Peyer's patch (tissue), 4 donors: ENCODE measurements at regions not wholly inside any gene's neighbourhood (a gene's known extent, or its start where the extent isn't known, plus 50 kb on each side); places are given as distances from the start of the nearest gene placed in this dataset.

Source experiments
- DNase-seq, 3 donors: peaks; one replicate each; pipeline ENCODE4 v3.0.0-alpha.2; 2017 to 2019
- H3K27ac ChIP-seq, 4 donors: fragments of 200-600 bp; sonication (generic); one replicate each; pipeline ENCODE4 v1.5.1; 2016 to 2019
- H3K27me3 ChIP-seq, 2 donors: fragments of 200-600 bp; sonication (generic); one replicate each; pipeline ENCODE4 v1.5.1; 2019
- H3K36me3 ChIP-seq, 3 donors: fragments of 200-600 bp; sonication (generic); one replicate each; pipeline ENCODE4 v1.5.1; 2016 to 2019
- H3K4me1 ChIP-seq, 4 donors: fragments of 200-600 bp; sonication (generic); one replicate each; pipeline ENCODE4 v1.5.1; 2016 to 2019
- H3K4me3 ChIP-seq, 4 donors: fragments of 200-600 bp; sonication (generic); 1 replicate in 3 of 4; 2 replicates in 1 of 4; pipeline ENCODE4 v1.5.1; 2016 to 2019; ENCODE audit warnings: mild to moderate bottlenecking in 1 of 4
- H3K9me3 ChIP-seq, 4 donors: fragments of 200-600 bp; sonication (generic); one replicate each; pipeline ENCODE4 v1.5.1; 2016 to 2019; ENCODE audit warnings: mild to moderate bottlenecking in 1 of 4
- POLR2A ChIP-seq, 2 donors: fragments of 450-650 bp; IDR thresholded peaks; one replicate each; pipeline ENCODE4 v1.5.1; 2017; ENCODE audit warnings: antibody characterized with exemption in 2 of 2, mild to moderate bottlenecking in 2 of 2, moderate library complexity in 2 of 2
- TF ChIP-seq, protein P1 (sequence below), 6 experiments: fragments of 450-650 bp in 4 of 6; fragments of 200-600 bp in 2 of 6; sonication (generic) in 1 of 6; IDR thresholded peaks; one replicate each; pipeline ENCODE4 v1.5.1; 2017 to 2019; ENCODE audit warnings: antibody characterized with exemption in 6 of 6, mild to moderate bottlenecking in 3 of 6, moderate library complexity in 1 of 6

DNA sequence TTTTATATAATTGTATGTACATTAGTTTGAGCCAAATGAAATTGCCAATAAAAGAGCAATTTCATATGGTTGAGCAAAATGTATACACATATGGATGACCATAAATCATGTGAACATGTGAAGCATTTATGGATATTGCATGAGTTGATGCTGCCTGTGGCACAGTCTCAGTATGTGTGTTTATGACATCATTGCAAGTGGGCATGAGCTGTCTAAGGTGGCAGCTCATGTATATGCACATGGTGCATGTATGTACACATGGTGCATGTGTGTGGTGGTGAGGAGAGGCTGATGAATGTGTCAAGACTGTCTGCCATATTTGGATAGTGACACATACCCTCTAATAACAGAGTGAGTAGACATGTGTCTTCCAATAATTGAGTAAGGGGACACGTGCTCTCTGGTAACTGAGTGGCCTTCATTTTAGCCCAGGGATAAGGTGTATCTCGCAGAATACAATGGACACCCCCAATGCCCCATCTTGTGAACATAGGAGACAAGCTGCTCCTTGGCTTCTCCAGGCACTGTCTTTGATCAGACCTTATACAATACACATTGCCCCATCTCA, 208.8 kb downstream of the DHX35 start:
- Histone ChIP-seq H3K27ac (no peak overlapping the region), H3K27me3 (no peaks in the 10 kb centered on the region), H3K9me3 (no peaks in the 10 kb centered on the region), H3K36me3 (no peaks in the 10 kb centered on the region), H3K4me1 (no peaks in the 10 kb centered on the region), H3K4me3 (no peak overlapping the region)
- TF ChIP-seq, protein P1, sequence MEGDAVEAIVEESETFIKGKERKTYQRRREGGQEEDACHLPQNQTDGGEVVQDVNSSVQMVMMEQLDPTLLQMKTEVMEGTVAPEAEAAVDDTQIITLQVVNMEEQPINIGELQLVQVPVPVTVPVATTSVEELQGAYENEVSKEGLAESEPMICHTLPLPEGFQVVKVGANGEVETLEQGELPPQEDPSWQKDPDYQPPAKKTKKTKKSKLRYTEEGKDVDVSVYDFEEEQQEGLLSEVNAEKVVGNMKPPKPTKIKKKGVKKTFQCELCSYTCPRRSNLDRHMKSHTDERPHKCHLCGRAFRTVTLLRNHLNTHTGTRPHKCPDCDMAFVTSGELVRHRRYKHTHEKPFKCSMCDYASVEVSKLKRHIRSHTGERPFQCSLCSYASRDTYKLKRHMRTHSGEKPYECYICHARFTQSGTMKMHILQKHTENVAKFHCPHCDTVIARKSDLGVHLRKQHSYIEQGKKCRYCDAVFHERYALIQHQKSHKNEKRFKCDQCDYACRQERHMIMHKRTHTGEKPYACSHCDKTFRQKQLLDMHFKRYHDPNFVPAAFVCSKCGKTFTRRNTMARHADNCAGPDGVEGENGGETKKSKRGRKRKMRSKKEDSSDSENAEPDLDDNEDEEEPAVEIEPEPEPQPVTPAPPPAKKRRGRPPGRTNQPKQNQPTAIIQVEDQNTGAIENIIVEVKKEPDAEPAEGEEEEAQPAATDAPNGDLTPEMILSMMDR (IDR thresholded peaks at IDR 0.05) = no peak
- no peak for TF ChIP-seq POLR2A (IDR thresholded peaks at IDR 0.05)
- no peak for DNase-seq

DNA sequence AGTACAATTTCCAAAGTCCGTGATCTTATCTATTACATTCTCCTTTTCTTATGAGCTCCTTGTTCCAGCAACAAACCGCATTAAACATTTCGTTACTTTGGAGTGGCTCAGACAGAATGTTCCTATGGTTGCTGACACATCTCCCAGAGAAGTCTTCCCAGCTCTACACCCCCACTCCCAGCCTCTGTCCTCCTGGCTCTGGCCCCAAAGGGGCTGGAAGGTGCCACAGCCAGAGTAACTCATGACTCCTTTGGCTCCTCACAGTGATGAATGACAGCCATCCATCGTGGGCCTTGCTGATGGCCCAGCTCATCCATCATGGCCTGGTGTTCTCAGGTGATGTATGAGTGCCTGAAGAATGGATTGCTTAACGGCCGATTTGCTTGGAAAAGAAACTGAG, 203.0 kb downstream of the DHX35 start:
- Histone ChIP-seq H3K9me3 (no peaks in the 10 kb centered on the region), H3K27ac (no peak overlapping the region), H3K4me1 (no peaks in the 10 kb centered on the region), H3K4me3 (no peak overlapping the region), H3K36me3 (no peaks in the 10 kb centered on the region), H3K27me3 (no peaks in the 10 kb centered on the region)
- TF ChIP-seq POLR2A (IDR thresholded peaks at IDR 0.05) = no peak
- TF ChIP-seq, protein P1 (IDR thresholded peaks at IDR 0.05) = no peak
- DNase-seq = no peak

DNA sequence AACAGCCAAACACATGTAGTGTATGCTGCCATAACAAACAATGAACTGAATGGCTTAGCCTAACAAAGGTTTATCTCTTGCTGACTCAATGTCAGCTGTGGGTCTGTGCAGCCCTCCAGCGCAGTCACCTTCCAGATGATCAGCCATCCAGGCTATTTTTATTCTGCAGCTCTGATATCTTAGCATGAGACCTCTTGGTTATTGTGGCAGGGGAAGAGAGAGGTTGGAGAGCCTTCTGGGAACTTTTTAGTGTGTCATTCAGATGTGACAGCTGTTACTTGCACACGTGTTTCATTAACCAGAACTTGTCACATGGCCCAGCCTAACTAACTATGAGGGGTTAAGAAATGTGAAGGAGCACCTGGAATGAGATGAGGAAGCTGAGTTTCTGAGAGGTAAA, 202.5 kb downstream of the DHX35 start:
- no peaks in the 10 kb centered on the region for H3K27me3 ChIP-seq
- no peaks in the 10 kb centered on the region for H3K9me3 ChIP-seq
- H3K27ac ChIP-seq = no peak overlapping the region
- no peak for DNase-seq
- no peaks in the 10 kb centered on the region for H3K4me1 ChIP-seq
- H3K4me3 ChIP-seq = no peak overlapping the region
- TF ChIP-seq POLR2A (IDR thresholded peaks at IDR 0.05) = no peak
- TF ChIP-seq, protein P1 (IDR thresholded peaks at IDR 0.05) = no peak
- no peaks in the 10 kb centered on the region for H3K36me3 ChIP-seq

DNA sequence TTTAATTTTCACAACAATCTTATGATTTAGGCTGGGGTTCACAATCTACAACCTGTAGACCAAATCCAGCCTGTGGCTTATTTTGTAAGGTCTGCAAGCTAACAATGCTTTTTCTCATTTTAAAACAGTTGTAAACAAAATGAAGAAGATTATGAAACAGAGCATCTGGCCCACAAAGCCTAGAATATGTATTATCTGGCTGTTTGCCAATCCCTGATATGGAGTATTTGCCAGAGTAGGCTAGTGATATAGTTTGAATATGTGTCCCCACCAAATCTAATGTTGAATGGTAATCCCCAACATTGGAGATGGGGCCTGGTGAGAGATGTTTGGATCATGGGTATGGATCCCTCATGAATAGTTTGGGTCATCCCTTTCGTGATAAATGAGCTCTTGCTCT, 201.8 kb downstream of the DHX35 start:
- Histone ChIP-seq H3K27ac (no peak overlapping the region), H3K36me3 (no peaks in the 10 kb centered on the region), H3K4me3 (no peak overlapping the region), H3K4me1 (no peaks in the 10 kb centered on the region), H3K27me3 (no peaks in the 10 kb centered on the region), H3K9me3 (no peaks in the 10 kb centered on the region)
- DNase-seq = no peak
- no peak for TF ChIP-seq POLR2A (IDR thresholded peaks at IDR 0.05)
- TF ChIP-seq, protein P1 (IDR thresholded peaks at IDR 0.05) = no peak

DNA sequence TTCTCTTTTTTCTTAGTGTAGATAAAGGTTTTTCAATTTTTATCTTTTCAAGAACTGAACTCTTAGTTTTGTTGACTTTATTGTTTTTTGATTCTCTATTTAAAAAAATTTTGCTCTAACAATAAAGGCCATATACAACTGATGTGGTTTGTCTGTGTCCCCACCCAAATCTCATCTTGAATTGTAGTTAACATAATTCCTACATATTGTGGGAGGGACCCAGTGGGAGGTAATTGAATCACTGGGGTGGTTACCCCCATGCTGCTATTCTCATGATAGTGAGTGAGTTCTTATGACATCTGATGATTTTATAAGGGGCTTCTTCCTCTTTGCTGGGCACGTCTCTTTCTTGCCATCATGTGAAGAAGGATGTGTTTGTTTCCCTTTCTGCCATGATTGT, 199.8 kb downstream of the DHX35 start:
- no peak overlapping the region for H3K4me3 ChIP-seq
- H3K9me3 ChIP-seq = no peaks in the 10 kb centered on the region
- H3K36me3 ChIP-seq = no peaks in the 10 kb centered on the region
- TF ChIP-seq POLR2A (IDR thresholded peaks at IDR 0.05) = no peak
- TF ChIP-seq, protein P1 (IDR thresholded peaks at IDR 0.05) = no peak
- no peak for DNase-seq
- no peaks in the 10 kb centered on the region for H3K27me3 ChIP-seq
- no peak overlapping the region for H3K27ac ChIP-seq
- H3K4me1 ChIP-seq = no peaks in the 10 kb centered on the region

DNA sequence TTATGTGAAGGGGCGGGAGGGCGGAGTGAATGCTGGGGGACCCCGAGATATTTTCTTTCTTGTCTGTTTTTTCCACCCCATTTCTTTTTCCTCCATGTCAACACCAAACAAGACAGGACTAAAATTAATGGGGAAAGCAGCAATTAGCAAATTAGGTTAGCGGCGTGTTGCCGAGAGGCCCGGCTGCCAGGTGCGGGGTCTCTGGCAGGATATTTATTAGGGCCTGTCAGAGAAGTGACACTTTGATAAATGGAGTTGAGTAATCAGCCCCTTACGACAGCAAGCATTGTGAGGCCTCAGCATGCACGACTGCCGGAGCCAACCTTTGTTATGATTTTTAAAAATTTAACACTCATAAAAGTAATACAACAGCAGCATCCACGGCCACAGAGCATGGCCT, 193.8 kb downstream of the DHX35 start:
- Histone ChIP-seq H3K4me3 (no peak overlapping the region), H3K4me1 (no peaks in the 10 kb centered on the region), H3K27ac (no peak overlapping the region), H3K36me3 (no peaks in the 10 kb centered on the region), H3K9me3 (no peaks in the 10 kb centered on the region), H3K27me3 (no peaks in the 10 kb centered on the region)
- TF ChIP-seq, protein P1 (IDR thresholded peaks at IDR 0.05) = no peak
- DNase-seq = no peak
